Urothelium cell line (cell line): ENCODE measurements at regions not wholly inside any gene's neighbourhood (a gene's known extent, or its start where the extent isn't known, plus 50 kb on each side); places are given as distances from the start of the nearest gene placed in this dataset.
"Not testable (repeated sequence)": the region's sequence is repeated elsewhere in the genome, so short reads cannot be mapped to it uniquely, and the experiment has no call there.

ENCODE experiments used
- DNase-seq: peaks from one replicate; pipeline ENCODE4 v3.0.0; 2011; ENCODE audit warnings: low spot score, mixed read lengths
- FAIRE-seq: peaks from 2 replicates; lab custom pipeline; 2011; peaks lifted over from hg19 to GRCh38; lab: Jason Lieb, UNC

DNA sequence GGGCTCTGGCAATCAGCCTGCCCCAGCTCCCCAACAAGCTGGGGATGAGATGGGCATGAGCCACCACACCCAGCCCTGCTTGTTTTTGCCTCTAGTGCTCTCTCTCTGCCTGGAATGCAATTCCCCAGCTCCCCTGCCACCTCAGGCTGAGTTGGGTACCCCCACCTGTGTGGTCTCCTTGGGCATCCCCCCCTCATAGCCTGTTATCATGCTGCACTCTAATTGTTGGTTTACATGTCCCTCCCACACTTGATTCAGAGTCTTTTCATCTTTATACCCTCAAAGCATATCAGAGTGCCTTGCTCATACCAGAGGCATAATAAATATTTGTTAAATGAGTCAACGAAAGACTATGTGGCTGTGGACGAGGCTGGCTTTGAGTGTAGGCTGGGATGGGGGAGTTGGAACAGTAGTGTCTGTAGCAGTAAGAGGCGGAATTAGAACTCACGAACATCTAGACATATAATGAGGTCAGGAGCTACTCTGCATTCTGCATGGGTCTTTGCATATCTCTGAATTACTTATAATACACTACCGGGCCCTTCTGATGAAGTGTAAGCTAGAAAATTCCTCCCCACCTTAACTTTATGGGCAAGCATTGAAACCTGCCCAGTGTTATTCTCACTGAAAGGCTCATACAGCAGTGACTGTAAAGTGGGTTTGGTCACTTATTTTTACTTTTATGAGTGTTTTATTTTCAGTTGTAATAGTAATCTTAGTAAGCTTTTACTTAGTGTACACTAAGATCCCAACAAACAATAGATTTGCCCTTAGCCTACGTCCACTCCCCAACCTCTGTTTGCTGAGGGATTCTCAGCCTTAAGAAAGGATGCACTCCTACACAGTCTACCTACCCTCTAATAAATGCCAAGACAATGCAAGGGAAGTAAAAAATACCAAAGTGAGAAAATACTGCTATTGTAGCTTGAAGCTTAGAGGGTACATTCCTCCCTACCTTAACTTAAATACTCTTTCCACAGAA is 58.7 kb downstream of the EDN1 start:
- DNase-seq = peak; percentile 85
- FAIRE-seq = peak; percentile 50

DNA sequence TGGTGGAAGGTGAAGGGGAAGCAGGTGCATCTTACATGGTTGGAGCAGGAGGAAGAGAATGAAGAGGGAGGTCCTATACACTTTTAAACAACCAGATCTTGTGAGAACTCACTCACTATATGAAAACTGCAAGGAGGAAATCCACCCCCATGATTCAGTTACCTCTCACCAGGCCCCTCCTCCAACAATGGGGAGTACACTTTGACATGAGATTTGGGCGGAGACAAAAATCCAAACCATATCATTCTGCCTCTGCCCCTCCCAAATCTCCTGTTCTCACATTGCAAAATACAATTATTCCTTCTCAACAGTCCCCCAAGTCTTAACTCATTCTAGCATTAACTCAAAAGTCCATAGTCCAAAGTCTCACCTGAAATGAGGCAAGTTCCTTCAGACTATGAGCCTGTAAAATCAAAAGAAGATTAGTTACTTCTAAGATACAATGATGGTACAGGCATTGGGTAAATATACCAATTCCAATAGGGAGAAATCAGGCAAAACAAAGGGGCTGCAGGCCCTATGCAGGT is 60.5 kb downstream of the EDN1 start:
- FAIRE-seq (no peak), DNase-seq (no peak)

DNA sequence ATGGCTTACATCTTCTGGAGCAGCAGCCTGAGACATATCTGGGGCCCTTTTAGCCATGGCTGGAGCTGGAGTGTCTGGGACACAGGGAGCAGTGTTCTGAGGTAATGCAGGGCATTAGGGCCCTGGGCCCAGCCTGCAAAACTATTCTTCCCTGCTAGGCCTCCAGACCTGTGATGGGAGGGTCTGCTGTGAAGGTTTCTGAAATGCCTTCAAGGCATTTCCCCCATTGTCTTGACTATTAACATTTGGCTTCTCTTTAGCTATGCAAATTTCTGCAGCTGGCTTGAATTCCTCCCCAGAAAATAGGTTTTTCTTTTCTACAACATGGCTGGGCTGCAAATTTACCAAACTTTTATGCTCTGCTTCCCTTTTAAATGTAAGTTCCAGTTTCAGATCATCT is 61.5 kb downstream of the EDN1 start:
- FAIRE-seq (no peak), DNase-seq (no peak)

DNA sequence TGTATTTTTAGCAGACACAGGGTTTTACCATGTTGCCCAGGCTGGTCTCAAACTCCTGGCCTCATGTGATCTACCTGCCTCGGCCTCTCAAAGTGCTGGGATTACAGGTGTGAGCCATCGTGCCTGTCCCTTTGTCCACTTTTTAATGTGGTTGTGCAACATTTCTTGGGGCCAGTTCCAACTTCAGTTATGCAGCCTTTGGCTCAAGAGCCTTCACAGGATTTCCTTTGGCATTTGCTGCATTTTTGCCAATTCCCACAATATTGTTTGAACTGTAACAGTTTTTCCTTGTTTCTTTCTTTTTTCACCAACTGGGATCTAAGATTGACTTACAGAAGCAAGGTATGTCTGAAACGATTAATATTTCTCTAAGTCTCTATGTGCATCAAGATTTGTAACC is 63.6 kb downstream of the EDN1 start:
- DNase-seq (no peak), FAIRE-seq (no peak)

DNA sequence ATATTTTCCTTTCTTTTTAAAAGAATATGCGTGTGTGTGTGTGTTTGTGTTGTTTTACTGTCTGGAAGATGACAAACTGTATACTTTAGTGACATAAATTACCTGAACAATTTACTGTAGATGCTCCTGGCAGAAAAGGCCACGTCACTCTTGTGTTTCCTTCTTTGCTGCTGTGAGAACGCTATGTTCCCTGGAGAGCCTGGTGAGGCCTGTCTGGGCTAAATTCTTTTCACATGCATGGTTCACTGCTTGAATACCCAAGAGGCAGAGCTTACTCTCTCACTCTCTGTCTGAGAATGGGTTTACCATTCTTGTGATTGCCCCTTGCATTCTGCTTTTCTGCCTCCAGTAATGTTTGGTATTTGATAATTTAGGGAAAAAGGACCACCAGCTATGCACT is 64.3 kb downstream of the EDN1 start:
- DNase-seq (no peak), FAIRE-seq (no peak)

DNA sequence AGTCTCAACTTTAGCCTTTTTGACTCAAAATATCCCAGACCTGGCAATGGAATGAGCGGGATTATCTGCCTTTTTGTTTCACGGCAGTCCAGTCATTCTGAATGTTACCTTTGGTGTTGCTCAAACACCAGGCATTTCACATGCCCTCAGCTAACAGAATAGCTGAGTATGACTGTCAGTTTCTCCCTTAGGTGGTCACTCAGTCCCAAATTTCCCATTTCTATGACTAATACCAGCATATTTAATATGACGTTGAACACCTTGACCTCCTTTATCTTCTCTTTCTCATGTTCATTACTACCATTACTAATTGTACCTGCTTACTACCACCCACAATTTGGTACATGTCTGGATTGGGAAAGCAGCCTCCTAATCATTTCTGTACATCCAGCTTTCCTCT is 65.2 kb downstream of the EDN1 start:
- DNase-seq = no peak
- FAIRE-seq = no peak

DNA sequence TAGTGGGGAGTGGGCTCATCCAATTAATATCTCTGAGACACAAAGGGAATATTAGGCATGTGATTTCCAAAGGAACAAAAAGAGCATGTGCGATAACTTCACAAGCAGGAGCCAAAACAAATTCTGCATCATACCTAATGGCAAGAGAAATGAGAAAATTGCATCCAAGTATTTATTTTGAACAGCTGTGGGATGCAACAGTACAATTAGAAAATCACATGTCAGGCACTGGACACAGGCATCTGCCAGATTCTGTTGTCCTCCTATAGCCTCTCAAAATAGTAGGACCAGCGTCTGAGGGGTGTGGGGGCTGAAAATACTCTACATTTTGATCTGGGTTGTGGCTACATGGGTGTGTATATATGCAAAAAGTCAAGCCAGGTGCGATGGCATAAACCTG is 66.3 kb downstream of the EDN1 start:
- FAIRE-seq = no peak
- no peak for DNase-seq

DNA sequence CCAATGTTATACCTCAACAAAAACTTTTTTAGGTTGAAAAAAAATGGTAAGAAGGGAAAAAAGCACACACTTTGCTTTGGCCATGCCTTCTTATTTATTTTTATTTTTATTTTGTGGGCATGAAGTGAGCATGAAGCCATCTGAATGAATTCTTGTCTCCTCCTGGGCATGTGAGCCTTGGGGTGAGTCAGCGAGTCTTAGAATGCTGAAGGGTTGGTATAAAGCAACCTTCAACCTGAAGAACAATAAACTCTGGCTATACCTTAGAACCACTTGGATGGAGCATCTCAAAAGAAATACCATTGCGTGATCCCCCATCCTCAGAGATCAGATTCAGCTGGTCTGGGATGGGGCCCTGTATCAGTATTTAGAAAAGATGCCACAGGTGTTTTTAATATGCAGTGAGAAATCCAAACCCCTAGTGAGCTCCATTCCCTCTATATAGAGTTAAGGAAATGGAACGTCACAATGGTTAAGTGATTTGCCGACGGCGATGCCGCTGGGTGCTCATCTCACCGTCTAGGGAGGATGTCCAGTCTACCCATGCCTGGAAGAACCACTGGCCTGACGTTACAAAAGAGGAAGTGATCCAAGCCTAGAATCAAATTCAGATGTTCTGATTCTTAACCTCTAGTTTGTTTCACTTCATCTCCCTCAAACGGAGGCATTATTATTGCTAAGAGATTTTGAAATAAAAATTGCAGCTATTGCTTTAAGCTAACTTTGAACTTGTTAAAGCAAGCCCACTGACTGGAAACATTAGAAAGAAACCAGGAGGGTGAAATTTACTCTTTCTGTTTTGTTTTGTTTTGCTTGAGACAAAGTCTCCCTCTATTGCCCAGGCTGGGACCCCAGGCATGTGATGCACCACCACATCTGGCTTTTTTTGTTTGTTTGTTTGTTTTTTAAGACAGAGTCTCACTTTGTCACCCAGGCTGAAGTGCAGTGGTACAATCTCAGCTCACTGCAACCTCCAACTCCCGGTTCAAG is 67.1 kb downstream of the EDN1 start:
- DNase-seq (no peak), FAIRE-seq (no peak)

DNA sequence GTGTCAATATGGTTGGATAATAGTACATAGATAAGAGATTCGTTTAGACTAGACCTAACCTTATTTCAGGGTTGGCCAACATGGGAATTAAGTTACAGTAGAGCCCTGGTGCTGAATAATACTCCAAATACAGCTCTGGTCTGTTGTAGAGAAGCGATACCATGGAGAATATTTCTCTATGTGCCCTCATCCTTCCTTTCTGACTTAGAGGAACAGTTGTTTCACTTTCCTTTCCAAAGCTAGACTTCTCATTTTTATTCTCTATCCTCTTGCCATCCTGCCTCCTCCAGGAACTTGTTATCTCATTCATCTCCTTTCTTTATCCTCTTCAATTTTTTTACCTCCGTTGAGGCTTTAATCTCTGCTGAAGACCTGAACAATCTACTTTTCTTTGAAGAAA is 68.9 kb downstream of the EDN1 start:
- DNase-seq (no peak), FAIRE-seq (no peak)

DNA sequence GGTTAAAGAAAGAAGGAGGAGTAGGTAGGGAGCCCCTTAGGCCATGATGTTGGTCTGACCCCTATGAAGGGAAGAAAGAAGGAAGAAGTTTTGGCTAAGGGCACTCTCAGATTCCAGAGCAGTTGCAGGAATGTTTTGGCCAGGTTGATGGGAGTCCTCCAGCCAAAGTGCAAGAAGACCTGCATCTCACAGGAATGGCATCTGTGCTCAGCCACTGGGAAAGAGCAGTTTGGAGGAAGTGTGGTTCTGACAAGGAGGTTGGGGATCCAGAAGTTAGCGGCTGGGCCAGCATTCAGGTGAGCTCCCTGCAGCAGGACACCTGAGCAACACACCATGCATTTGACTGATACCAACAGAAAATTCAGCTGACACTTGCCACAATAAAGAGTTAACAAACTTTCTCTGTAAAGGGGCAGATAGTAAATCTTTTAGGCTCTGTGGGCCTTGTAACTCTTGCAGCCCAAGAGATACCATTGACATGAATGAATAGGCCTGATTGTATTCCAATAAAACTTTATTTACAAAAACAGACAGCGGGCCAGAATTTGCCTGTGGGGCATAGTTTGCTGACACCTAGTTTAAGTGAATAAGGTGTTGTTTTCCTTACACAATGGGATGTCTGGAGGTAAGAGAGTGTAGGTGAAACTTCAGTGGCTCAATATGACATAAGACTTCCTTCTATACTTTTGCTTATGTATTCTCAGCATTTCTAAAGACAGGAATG is 71.0 kb downstream of the EDN1 start:
- FAIRE-seq (no peak), DNase-seq (no peak)

DNA sequence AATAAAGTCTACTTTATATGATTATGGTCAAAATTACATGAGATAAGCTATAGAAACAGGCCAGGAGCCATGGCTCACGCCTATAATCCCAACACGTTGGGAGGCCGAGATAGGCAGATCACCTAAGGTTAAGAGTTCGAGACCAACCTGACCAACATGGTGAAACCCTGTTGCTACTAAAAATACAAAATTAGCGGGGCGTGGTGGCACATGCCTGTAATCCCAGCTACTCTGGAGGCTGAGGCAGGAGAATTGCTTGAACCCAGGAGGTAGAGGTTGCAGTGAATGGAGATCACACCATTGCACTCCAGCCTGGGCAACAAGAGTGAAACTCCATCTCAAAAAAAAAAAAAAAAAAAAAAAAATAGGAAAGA is 73.1 kb downstream of the EDN1 start:
- not testable (repeated sequence) for FAIRE-seq, DNase-seq

DNA sequence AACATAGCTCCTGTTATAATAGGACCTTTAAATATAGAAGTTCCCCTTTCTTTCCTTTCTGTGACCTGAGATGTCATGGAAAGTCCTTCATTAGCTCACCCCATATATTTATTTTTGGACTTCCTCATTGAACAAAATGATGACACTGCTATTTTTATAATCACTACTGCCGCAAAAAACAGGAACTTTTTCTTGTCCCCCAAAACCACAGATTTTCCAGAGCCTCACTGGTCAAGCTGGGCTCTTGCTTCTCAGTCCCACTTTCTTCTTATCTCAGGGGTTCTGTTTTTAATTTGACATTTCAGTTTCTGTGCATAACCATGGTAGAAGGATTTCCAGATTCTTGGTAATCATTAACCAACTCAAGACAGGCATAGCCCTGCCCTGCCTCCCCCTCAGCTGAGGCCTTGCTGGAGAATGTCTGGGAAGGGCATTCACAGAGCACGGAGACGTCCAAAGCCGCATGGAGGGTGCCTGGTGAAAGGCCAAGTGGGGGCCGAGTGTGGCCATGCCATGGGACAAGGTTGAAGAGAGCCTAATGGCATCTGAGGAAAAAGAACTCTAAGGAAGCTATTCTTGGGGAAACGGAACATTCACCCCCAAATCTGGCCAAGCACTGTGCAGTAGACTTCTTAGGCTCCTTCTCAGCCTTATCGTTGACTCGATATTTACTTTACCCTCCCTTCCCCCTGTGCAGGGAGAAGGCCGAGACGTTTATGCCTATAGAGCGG is 73.7 kb downstream of the EDN1 start:
- no peak for FAIRE-seq
- DNase-seq = no peak

DNA sequence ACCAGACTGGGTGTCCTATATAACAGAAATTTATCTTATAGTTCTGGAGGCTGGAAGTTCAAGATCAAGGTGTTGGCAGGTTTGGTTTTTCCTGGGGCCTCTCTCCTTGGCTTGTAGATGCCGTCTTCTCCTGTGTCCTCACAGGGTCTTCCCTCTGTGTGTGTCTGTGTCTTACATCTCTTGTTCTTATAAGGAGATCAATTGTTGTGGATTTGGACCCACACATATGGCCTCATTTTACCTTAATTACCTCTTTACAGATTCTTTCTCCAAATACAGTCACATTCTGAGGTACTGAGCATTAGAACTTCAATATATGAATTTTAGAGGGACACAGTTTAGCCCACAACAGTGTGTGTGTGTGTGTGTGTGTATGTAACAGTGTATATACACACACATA is 74.5 kb downstream of the EDN1 start:
- DNase-seq = no peak
- FAIRE-seq = no peak

DNA sequence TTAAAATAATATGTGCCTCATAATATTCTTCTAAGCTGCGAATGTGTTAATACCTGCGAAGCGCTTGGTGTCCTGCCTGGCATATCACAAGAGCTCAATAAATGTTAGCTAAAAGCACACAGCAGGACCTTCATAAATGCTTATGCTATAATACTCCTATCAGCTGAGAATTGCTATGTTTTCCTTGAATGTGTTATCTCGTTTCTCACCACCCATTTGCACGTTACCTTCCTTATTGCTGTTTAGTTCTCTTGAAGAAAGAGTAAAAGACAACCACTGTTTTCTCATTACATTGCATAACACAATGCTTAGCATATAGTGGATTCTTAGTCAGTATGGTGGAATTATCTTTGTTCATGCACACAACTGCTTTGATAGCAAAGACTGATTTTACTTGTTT is 76.6 kb downstream of the EDN1 start:
- DNase-seq (no peak), FAIRE-seq (no peak)

DNA sequence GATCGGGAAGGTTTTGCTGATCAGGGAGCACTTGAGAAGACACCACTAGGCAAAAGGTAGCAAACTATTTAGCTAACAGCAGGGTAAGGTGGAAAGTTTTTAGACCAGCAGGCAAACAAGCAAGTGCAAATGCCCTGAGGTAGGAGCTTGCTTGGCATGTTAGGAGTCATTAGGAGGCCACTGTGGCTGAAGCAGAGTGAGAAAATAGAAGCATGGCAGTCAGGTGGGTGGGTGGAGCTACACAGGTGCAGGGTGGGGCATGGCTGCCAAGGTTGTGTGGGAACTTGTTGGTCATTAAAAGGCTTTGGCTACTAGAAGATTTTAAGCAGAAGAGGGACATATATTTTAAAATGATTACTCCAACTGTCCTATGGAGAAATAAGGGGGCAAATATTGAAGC is 77.3 kb downstream of the EDN1 start:
- FAIRE-seq (no peak), DNase-seq (no peak)

DNA sequence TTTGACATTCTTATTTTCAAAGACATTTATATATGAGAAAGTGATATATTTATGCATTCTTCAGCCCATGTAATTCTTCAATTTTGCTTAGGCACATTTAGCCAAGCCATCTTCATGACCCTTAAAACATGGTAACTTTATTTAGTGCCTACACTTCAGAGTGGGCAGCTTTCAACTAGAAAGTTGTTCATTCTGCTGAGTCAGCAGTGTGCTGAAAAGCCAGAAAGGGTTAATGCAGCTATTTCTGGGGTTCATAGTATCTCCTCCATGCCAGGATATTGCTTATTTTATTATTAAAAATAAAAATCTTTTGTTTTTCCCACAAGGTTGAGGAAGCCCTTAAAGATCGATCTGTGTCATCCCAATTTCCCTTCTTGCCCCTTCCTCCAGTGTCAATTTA is 79.2 kb downstream of the EDN1 start:
- FAIRE-seq (no peak), DNase-seq (no peak)

DNA sequence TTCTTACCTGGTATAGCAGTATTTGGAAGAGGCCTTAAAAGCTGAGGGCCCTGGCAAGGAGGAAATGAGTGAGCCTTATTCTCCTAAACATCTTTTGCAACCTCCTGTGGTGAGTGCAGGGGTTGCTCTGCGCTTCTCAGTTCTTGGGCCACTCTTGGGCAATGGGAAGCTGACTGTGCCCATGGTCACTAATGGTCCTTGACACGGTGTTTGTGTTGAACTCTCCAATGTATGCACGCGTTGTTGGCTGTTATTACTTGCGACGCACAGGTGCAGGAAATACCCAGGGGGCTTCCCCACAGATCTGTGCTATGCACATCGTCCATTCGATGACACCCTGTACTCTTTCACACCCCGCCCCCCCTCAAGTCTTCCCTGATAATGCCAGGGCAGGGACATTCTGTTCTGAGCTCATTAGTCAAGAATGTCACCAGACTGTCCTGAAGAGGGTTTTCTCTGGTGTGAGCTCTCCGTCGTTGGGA is 79.7 kb downstream of the EDN1 start:
- DNase-seq = no peak
- no peak for FAIRE-seq

DNA sequence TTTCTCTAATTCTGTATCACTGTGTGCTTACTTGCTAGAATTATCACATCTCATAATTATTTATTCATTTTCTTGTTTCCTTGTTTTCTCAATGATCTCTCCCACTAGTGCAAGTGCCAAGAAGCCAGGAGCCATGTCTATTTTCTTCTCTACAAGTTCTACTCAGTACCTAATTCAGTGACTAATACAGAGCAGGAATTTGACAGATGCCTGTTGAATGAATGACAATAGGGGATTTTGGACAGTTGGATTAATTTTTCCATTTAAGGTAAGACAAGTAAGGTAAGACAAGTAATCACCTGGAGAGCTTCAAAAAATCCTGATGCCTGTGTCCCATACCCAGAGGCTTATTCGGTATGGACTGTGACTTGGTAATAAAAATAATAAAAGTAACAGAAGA is 81.0 kb downstream of the EDN1 start:
- no peak for FAIRE-seq
- DNase-seq = no peak

DNA sequence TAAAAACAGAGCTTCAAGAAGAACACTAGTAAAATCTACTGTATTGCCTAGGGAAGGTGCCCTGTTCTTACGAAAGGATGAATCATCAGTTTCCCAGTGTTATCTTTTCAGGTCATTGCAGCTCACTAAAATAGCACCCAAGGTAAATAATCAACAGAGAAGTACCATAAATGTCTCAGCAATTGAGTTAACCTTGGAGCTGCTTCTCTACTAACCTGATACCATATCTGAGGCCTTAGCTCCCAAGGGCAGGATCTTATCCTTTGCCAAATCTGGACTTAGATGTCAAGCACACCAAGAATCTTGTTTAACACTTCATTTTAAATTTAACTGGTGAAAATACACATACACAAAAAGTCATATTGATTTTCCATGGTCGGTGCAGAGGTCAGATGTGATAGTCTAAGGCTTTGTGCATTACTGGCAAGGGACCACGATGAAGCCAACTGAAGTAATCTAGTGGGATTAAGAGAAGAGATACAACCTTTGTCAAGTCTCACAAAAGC is 81.5 kb downstream of the EDN1 start:
- DNase-seq = peak; percentile 6
- no peak for FAIRE-seq

DNA sequence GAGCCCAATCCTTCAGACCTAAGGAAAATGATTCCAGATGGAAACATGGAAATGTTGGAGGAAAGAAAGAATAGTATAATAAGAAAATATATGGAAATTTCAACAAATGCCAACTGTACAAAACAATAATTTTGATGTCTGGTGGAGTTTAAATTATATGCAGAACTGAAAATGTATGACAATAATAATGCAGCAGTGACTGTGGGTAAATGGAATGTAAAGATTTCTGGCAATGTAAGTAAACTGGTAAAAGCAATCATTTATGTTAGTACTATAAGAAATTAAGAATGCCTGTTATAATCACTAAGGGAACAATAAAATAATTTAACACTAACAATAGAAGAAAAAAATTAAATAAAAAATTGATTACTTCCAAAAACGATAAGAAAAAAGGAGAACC is 89.0 kb downstream of the EDN1 start:
- DNase-seq (no peak), FAIRE-seq (no peak)
